ENCODE measurements at regions not wholly inside any gene's neighbourhood (a gene's known extent, or its start where the extent isn't known, plus 50 kb on each side); places are given as distances from the start of the nearest gene placed in this dataset.

- no peak for DNase-seq
Observed at GRCh38 chr16:64656471-64656870, 465.4 kb downstream of the CDH11 start.

- DNase-seq: peak in 1 of 3 donors; percentile 65
Observed at GRCh38 chr16:64654178-64654577, 467.7 kb downstream of the CDH11 start.

GRCh38 chr16:64648282-64648681 lies 473.6 kb downstream of the CDH11 start:
- DNase-seq: no peak

GRCh38 chr16:64641343-64641742 lies 480.5 kb downstream of the CDH11 start:
- DNase-seq: no peak

GRCh38 chr16:64638766-64639165 lies 483.1 kb downstream of the CDH11 start:
- no peak for DNase-seq

- no peak for DNase-seq
Observed at GRCh38 chr16:64629622-64630021, 492.2 kb downstream of the CDH11 start.

- no peak for DNase-seq
Observed at GRCh38 chr16:64627781-64628180, 494.1 kb downstream of the CDH11 start.

GRCh38 chr16:64627288-64627687 lies 494.6 kb downstream of the CDH11 start:
- no peak for DNase-seq

GRCh38 chr16:64626776-64627175 lies 495.1 kb downstream of the CDH11 start:
- DNase-seq: no peak

GRCh38 chr16:64621616-64622015 lies 500.2 kb downstream of the CDH11 start:
- peak in 1 of 3 donors; percentile 15 for DNase-seq

- no peak for DNase-seq
Observed at GRCh38 chr16:64617836-64618476, 503.9 kb downstream of the CDH11 start.

- peak; percentile 30 to 67 (median 56) for DNase-seq
Observed at GRCh38 chr16:64615630-64616280, 506.1 kb downstream of the CDH11 start.

GRCh38 chr16:64596196-64596595 lies 525.7 kb downstream of the CDH11 start:
- DNase-seq: no peak

GRCh38 chr16:64590513-64590912 lies 531.4 kb downstream of the CDH11 start:
- DNase-seq: peak in 1 of 3 donors; percentile 14

GRCh38 chr16:64589836-64590235 lies 532.0 kb downstream of the CDH11 start:
- peak; percentile 6 to 69 (median 29) for DNase-seq

GRCh38 chr16:64586781-64587180 lies 535.1 kb downstream of the CDH11 start:
- DNase-seq: peak in 2 of 3 donors; percentile 2 to 25

GRCh38 chr16:64585367-64585766 lies 536.5 kb downstream of the CDH11 start:
- DNase-seq: no peak

- DNase-seq: no peak
Observed at GRCh38 chr16:64580558-64580957, 541.3 kb downstream of the CDH11 start.

- DNase-seq: no peak
Observed at GRCh38 chr16:64579712-64580111, 542.2 kb downstream of the CDH11 start.

GRCh38 chr16:64545768-64546167 lies 576.1 kb downstream of the CDH11 start:
- peak in 1 of 3 donors; percentile 38 for DNase-seq

GRCh38 chr16:64544859-64545258 lies 577.0 kb downstream of the CDH11 start:
- DNase-seq: no peak

- peak in 1 of 3 donors; percentile 13 for DNase-seq
Observed at GRCh38 chr16:64543441-64543840, 578.4 kb downstream of the CDH11 start.

- DNase-seq: no peak
Observed at GRCh38 chr16:64543031-64543430, 578.8 kb downstream of the CDH11 start.

GRCh38 chr16:64542152-64542551 lies 579.7 kb downstream of the CDH11 start:
- no peak for DNase-seq

Data from muscle of back (tissue), 3 donors.